Thymus (tissue), 11 donors: ENCODE measurements at regions not wholly inside any gene's neighbourhood (a gene's known extent, or its start where the extent isn't known, plus 50 kb on each side); places are given as distances from the start of the nearest gene placed in this dataset.

Experiments used
- DNase-seq, 9 donors: peaks; one replicate each; pipeline ENCODE4 v3.0.0-alpha.2; 2013; ENCODE audit warnings: low spot score in 9 of 9, low read depth in 6 of 9, missing footprints in 1 of 9
- H3K27ac ChIP-seq, 2 donors: one replicate each; pipeline ENCODE4 v1.5.1; 2013; ENCODE audit warnings: control low read depth in 1 of 2, low read depth in 1 of 2, low read length in 1 of 2, mild to moderate bottlenecking in 1 of 2, moderate library complexity in 1 of 2
- H3K27me3 ChIP-seq, 2 donors: one replicate each; pipeline ENCODE4 v1.5.1; 2013; ENCODE audit warnings: low read length in 1 of 2; ENCODE audit not compliant: control insufficient read depth in 2 of 2, insufficient read depth in 1 of 2
- H3K36me3 ChIP-seq, 2 donors: one replicate each; pipeline ENCODE4 v1.5.1; 2013; ENCODE audit warnings: low read length in 1 of 2, mild to moderate bottlenecking in 1 of 2, moderate library complexity in 1 of 2; ENCODE audit not compliant: control insufficient read depth in 2 of 2, insufficient read depth in 2 of 2
- H3K4me1 ChIP-seq, 2 donors: one replicate each; pipeline ENCODE4 v1.5.1; 2013; ENCODE audit warnings: low read length in 2 of 2; ENCODE audit not compliant: control insufficient read depth in 2 of 2, insufficient read depth in 2 of 2
- H3K4me3 ChIP-seq, 2 donors: one replicate each; pipeline ENCODE4 v1.5.1; 2013; ENCODE audit warnings: low read length in 2 of 2, control low read depth in 1 of 2, mild to moderate bottlenecking in 1 of 2
- H3K9me3 ChIP-seq, 2 donors: one replicate each; pipeline ENCODE4 v1.5.1; 2013; ENCODE audit warnings: low read length in 1 of 2, mild to moderate bottlenecking in 1 of 2; ENCODE audit not compliant: control insufficient read depth in 2 of 2, insufficient read depth in 1 of 2
- WGBS: extraction: QIAGEN DNeasy Blood & Tissue Kit; methylation state at CpG from one replicate; pipeline ENCODE4 v1.1.7; 2013; 5-methylcytosine and 5-hydroxymethylcytosine counted together
- donor health status: healthy.

DNA sequence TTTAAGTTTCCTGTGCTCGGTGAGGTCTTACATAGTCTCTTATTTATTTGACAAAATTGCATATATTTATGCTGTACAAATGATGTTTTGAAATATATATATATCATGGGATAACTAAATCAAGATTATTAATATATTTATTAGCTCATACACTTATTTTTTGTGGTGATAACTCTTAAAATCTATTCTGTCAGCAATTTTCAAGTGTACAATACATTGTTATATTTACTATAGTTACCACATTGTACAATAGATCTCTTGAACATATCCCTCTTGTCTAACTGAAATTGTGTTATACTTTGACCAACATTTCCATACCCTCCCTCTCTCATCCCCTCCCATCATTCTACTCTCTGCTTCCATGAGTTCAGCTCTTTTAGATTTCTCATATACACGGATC lies 516.6 kb upstream of the LCORL start:
- Histone ChIP-seq H3K4me3 (no peak overlapping the region), H3K36me3 (no peaks in the 10 kb centered on the region), H3K27ac (no peak overlapping the region), H3K9me3 (no peaks in the 10 kb centered on the region), H3K27me3 (no peaks in the 10 kb centered on the region), H3K4me1 (no peaks in the 10 kb centered on the region)
- no peak for DNase-seq
- WGBS = 66% methylated on average over 2 of the region's 2 CpGs

DNA sequence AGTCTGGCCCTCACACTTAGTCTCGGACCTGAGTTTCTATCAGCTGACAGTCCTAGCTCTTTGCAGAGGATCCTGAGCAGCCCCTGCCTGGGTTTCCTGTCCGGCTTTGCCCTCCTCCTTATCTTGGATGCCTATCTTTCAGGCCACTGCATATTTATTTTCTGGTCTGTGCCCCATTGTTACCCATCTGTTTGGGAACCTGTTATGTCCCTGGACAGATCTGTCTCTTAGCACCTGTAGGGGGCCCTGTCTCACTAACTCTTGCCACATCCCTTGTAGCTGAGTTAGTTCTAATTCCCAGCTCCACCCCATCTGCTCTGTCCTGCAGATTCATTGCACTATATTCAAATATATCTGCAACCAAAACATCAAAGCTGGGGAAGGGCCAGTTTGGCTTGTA lies 514.9 kb upstream of the LCORL start:
- Histone ChIP-seq H3K27ac (no peak overlapping the region), H3K9me3 (no peaks in the 10 kb centered on the region), H3K27me3 (no peaks in the 10 kb centered on the region), H3K4me3 (no peak overlapping the region), H3K36me3 (no peaks in the 10 kb centered on the region), H3K4me1 (no peaks in the 10 kb centered on the region)
- WGBS = 65% methylated on average over 2 of the region's 2 CpGs
- DNase-seq = no peak

DNA sequence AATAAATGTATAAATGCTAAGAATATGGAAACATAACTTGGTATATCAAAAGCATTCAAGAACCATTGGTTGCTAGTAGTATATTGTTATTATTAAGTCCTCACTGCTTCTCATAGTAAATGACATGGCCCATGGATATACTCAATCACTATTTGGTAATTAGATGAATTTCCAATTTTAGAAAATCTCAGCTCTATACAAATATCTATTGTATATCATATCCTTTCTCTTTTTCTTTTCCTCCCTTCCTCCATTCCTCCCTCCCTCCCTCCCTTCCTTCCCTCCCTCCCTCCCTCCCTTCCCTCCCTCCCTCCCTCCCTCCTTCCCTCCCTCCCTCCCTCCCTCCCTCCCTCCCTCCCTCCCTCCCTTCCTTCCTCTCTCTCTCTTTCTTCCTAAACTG lies 514.4 kb upstream of the LCORL start:
- no peak overlapping the region for H3K4me3 ChIP-seq
- no peaks in the 10 kb centered on the region for H3K36me3 ChIP-seq
- H3K9me3 ChIP-seq = no peaks in the 10 kb centered on the region
- H3K27me3 ChIP-seq = no peaks in the 10 kb centered on the region
- H3K4me1 ChIP-seq = no peaks in the 10 kb centered on the region
- DNase-seq = no peak
- H3K27ac ChIP-seq = no peak overlapping the region

DNA sequence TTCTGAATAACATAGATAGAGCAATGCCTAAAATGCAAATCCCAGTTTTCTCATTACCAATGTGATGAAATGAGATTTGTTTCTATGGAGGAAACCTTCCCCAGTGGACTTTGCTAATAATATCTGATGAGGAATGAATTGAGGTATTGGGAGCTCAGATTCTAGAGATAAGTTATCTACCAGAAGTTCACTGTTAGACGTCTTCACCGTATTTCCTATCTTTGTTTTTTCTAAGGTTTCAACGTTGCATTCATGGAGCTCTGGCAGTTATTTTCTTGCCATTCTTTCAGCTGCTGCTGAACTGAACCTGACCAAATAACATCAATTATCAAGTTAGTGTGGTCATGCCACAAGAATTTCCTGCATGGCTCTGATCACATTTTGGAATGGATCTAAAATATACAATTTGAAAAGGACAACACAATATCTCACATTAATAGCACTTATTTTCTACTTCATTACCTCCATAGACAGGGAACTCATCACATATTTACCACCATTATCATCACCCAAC lies 511.8 kb upstream of the LCORL start:
- no peaks in the 10 kb centered on the region for H3K9me3 ChIP-seq
- H3K27ac ChIP-seq = no peak overlapping the region
- H3K4me3 ChIP-seq = no peak overlapping the region
- no peaks in the 10 kb centered on the region for H3K36me3 ChIP-seq
- WGBS = 29% methylated on average over 3 of the region's 3 CpGs
- no peaks in the 10 kb centered on the region for H3K4me1 ChIP-seq
- no peaks in the 10 kb centered on the region for H3K27me3 ChIP-seq
- no peak for DNase-seq

DNA sequence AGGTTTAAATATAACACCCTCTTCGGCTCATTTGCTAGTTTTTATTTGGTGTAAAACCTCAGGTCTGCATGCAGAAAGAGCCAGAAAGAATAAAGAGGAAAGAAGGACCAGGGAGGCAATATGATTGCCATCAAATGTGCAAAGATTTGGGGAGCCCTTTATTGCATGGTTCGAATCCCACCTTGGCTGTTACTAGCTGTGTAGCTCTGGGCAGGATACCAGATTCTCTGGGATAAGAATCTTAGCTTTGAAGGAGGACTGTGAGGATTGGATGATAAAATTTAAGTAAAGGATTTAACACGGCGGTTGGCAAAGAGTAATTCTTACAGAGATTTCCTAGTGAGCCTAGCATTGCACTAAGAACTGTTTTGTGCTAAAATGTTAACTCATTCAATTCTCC lies 510.2 kb upstream of the LCORL start:
- whole genome bisulfite sequencing = 98% methylated on average over 4 of the region's 4 CpGs
- no peaks in the 10 kb centered on the region for H3K9me3 ChIP-seq
- no peak overlapping the region for H3K27ac ChIP-seq

DNA sequence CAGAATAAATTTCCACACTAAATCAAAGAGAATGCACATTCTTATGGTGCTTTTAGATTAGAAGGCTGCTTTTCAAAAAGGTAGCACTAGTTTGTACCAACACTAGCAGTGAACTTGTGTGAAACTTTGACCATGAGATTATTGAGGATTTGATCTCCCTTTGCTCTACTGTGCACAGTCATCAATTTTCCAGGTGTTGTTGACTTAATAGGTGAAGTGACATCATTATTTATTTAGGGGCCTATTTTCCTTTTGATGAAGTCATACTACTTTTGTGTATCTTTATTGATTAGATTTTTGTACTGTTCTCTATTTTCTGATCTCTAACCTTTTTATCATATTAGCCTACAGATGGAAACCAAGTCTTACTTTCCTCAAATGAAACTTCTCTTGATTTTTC lies 507.9 kb upstream of the LCORL start:
- DNase-seq = no peak
- no peak overlapping the region for H3K4me3 ChIP-seq

More for the DNA sequence above, 510.2 kb upstream of the LCORL start:
- Histone ChIP-seq H3K27me3 (no peaks in the 10 kb centered on the region), H3K4me3 (no peak overlapping the region), H3K36me3 (no peaks in the 10 kb centered on the region), H3K4me1 (no peaks in the 10 kb centered on the region)
- DNase-seq = no peak

DNA sequence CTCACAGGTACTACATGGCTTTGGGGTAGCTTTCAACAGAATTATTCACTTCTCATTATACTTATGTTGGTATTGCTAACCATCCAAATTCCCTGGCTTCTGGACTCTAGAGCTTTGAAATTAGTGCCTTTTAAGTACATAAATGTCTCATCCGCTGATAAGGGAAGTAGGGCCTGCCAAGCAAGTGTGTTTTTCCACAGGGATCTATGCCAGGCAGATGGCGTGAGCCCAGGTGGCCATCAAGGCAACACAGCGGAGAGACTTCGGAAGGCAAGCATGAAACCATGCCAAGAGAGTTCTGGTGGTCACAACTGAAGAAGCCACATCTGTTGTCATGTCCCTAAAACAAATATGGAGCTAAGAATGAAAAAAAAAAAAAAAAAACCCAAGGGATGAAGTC lies 503.1 kb upstream of the LCORL start:
- Histone ChIP-seq H3K4me3 (no peak overlapping the region), H3K4me1 (no peaks in the 10 kb centered on the region), H3K9me3 (no peaks in the 10 kb centered on the region), H3K27me3 (no peaks in the 10 kb centered on the region), H3K36me3 (no peaks in the 10 kb centered on the region), H3K27ac (no peak overlapping the region)
- WGBS = 91% methylated on average over 4 of the region's 4 CpGs
- DNase-seq = no peak

More for the DNA sequence above, 507.9 kb upstream of the LCORL start:
- H3K36me3 ChIP-seq = no peaks in the 10 kb centered on the region
- no peaks in the 10 kb centered on the region for H3K27me3 ChIP-seq
- H3K4me1 ChIP-seq = no peaks in the 10 kb centered on the region
- no peak overlapping the region for H3K27ac ChIP-seq
- H3K9me3 ChIP-seq = no peaks in the 10 kb centered on the region

DNA sequence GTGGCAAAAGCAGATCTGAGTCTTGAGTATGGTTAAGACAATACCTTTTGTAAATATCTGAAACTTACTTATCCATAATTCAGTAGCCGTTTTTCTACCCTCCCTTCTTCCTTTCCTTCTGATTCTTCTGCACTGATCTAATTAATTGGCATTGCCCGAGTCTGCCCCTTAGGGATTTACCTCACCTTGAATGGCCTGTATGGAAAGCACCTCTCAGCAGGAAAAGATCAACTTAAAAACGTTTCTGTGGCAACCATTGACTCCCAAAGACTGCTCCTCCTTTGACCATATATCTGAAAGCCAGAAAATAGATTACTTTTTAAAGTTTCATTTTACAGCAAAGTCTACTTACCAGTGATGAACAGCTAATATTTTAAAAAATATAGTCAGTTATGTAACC lies 496.5 kb upstream of the LCORL start:
- Histone ChIP-seq H3K27me3 (no peaks in the 10 kb centered on the region), H3K27ac (no peak overlapping the region), H3K36me3 (no peaks in the 10 kb centered on the region), H3K4me3 (no peak overlapping the region), H3K9me3 (no peaks in the 10 kb centered on the region), H3K4me1 (no peaks in the 10 kb centered on the region)
- WGBS = 19% methylated on average over 3 of the region's 3 CpGs
- no peak for DNase-seq

DNA sequence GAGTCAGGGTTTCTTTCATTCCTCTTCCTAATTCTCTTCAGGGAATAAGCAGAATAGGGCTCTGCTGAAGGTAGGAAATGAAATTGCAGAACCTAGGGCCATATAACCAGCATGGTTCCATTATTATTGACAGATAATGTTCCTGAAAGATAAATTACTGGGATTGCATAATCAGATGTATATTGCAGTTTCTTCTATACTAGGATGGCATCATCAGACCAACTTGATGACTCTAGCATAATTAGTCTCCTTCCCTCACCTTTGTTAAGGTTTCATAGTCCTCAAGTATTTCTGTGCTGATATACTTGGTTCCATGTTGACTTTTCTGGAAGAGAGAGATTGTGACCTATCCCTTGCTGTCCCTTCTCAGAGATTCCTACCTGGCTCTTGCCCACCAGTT lies 492.3 kb upstream of the LCORL start:
- Histone ChIP-seq H3K27me3 (no peaks in the 10 kb centered on the region), H3K9me3 (no peaks in the 10 kb centered on the region), H3K27ac (no peak overlapping the region), H3K4me1 (no peaks in the 10 kb centered on the region), H3K36me3 (no peaks in the 10 kb centered on the region), H3K4me3 (no peak overlapping the region)
- DNase-seq = no peak

DNA sequence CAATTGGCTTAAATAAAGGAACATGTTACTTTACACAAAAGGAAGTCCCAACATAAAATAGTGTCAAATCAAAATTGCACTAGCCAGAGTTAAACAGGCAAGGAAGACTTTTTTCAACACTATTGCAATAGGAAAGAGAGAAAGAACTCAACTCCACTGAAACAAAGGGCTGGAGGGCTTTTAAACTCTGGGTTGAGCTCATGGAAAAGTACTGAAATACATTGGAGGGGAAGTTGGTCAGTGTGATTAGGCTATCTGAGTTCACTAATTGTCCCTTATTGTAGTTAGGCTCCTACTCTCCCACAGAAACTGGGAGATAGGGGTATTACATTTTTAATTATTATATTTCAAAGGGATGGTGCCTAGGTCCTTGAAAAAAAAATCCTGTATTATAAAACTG lies 491.2 kb upstream of the LCORL start:
- no peaks in the 10 kb centered on the region for H3K27me3 ChIP-seq
- H3K4me3 ChIP-seq = no peak overlapping the region
- H3K9me3 ChIP-seq = no peaks in the 10 kb centered on the region
- no peak for DNase-seq
- no peak overlapping the region for H3K27ac ChIP-seq
- H3K36me3 ChIP-seq = no peaks in the 10 kb centered on the region
- H3K4me1 ChIP-seq = no peaks in the 10 kb centered on the region
